SK-N-SH (cell line): ENCODE measurements at regions not wholly inside any gene's neighbourhood (a gene's known extent, or its start where the extent isn't known, plus 50 kb on each side); places are given as distances from the start of the nearest gene placed in this dataset.

Experiments
- CTCF ChIA-PET: fragments of 300-600, 350-600 bp; formaldehyde crosslinking; extraction: SDS; loops from one replicate; lab custom pipeline; 2021; lab: Yijun Ruan, JAX
- POLR2A ChIA-PET: fragments of 350-600 bp; sonication (Branson Sonifier 250); formaldehyde crosslinking; extraction: SDS; loops from one replicate; lab custom pipeline; 2020; ENCODE audit warnings: antibody characterized with exemption, inconsistent platforms; lab: Yijun Ruan, JAX
- DNase-seq: peaks from one replicate; pipeline ENCODE4 v3.0.0; 2012
- H2AFZ ChIP-seq: fragments of 200-600 bp; sonication (generic); 2 replicates; pipeline ENCODE4 v1.8.1; 2016; ENCODE audit warnings: antibody characterized with exemption, mild to moderate bottlenecking, low read depth
- H3F3A ChIP-seq: fragments of 200-600 bp; sonication (generic); replicated peaks from 2 replicates; pipeline ENCODE3; 2016; ENCODE audit warnings: antibody characterized with exemption, mild to moderate bottlenecking; ENCODE audit not compliant: insufficient read depth
- H3K27ac ChIP-seq, 2 experiments: fragments of 200-500 bp in 1 of 2; fragments of 200-600 bp in 1 of 2; sonication (Bioruptor generic) in 1 of 2; sonication (generic), shearing (Covaris generic) in 1 of 2; 2 replicates each; pipeline versions ENCODE4 v1.5.1 to v1.6.1; 2014 to 2016; ENCODE audit warnings: low read depth in 2 of 2, inconsistent platforms in 1 of 2, low read length in 1 of 2, mild to moderate bottlenecking in 1 of 2, mixed read lengths in 1 of 2
- H3K27me3 ChIP-seq: fragments of 200-600 bp; sonication (generic), shearing (Covaris generic); 2 replicates; pipeline ENCODE4 v1.6.1; 2016; ENCODE audit warnings: mixed run types; ENCODE audit not compliant: insufficient read depth
- H3K36me3 ChIP-seq, 2 experiments: fragments of 200-500 bp in 1 of 2; fragments of 200-600 bp in 1 of 2; sonication (Bioruptor generic) in 1 of 2; sonication (generic) in 1 of 2; replicated peaks in 1 of 2; 2 replicates each; pipeline versions ENCODE3 to v1.5.1; 2014 to 2016; ENCODE audit warnings: low read length in 1 of 2, mild to moderate bottlenecking in 1 of 2; ENCODE audit not compliant: insufficient read depth in 2 of 2, control insufficient read depth in 1 of 2
- H3K4me1 ChIP-seq, 2 experiments: fragments of 200-500 bp in 1 of 2; fragments of 200-600 bp in 1 of 2; sonication (Bioruptor generic) in 1 of 2; sonication (generic), shearing (Covaris generic) in 1 of 2; 2 replicates each; pipeline versions ENCODE4 v1.5.1 to v1.6.1; 2014 to 2016; ENCODE audit warnings: low read depth in 1 of 2, low read length in 1 of 2, mixed run types in 1 of 2; ENCODE audit not compliant: insufficient read depth in 2 of 2, control insufficient read depth in 1 of 2
- H3K4me2 ChIP-seq: fragments of 200-600 bp; sonication (generic), shearing (Covaris generic); 2 replicates; pipeline ENCODE4 v1.6.1; 2017; ENCODE audit warnings: mixed run types
- H3K4me3 ChIP-seq, 2 experiments: fragments of 200-500 bp in 1 of 2; fragments of 200-600 bp in 1 of 2; sonication (Bioruptor generic) in 1 of 2; sonication (generic), shearing (Covaris generic) in 1 of 2; 2 replicates each; pipeline versions ENCODE4 v1.5.1 to v1.8.1; 2014 to 2016; ENCODE audit warnings: low read depth in 2 of 2, inconsistent platforms in 1 of 2, low read length in 1 of 2, mild to moderate bottlenecking in 1 of 2, mixed read lengths in 1 of 2, moderate library complexity in 1 of 2
- H3K79me2 ChIP-seq: fragments of 200-600 bp; sonication (generic); 2 replicates; pipeline ENCODE4 v1.8.1; 2017; ENCODE audit warnings: mild to moderate bottlenecking; ENCODE audit not compliant: insufficient read depth
- H3K9ac ChIP-seq: fragments of 200-600 bp; sonication (generic); 2 replicates; pipeline ENCODE4 v1.6.1; 2017; ENCODE audit warnings: mixed run types
- H3K9me2 ChIP-seq: fragments of 200-600 bp; sonication (generic); 2 replicates; pipeline ENCODE4 v1.6.1; 2017; ENCODE audit warnings: mixed run types
- H3K9me3 ChIP-seq: fragments of 200-600 bp; sonication (generic); 2 replicates; pipeline ENCODE4 v1.6.1; 2017; ENCODE audit warnings: mixed run types, mild to moderate bottlenecking, moderate library complexity
- H4K20me1 ChIP-seq: fragments of 200-600 bp; sonication (generic); 2 replicates; pipeline ENCODE4 v1.6.1; 2017; ENCODE audit warnings: mild to moderate bottlenecking, mixed run types; ENCODE audit not compliant: insufficient read depth
- EP300 ChIP-seq, 2 experiments: IDR thresholded peaks; 2 replicates each; pipeline versions ENCODE4 v1.4.0 to v1.6.1; 2012; ENCODE audit warnings: borderline replicate concordance in 1 of 2, low read depth in 1 of 2, low read length in 1 of 2
- EZH2phosphoT487 ChIP-seq: fragments of 200-600 bp; sonication (generic); IDR thresholded peaks from 2 replicates; pipeline ENCODE4 v1.6.1; 2017; ENCODE audit warnings: low read depth, mixed run types, mild to moderate bottlenecking, antibody characterized with exemption, moderate library complexity, borderline replicate concordance
- FOSL2 ChIP-seq: IDR thresholded peaks from 2 replicates; pipeline ENCODE4 v1.4.0; 2012; ENCODE audit warnings: low read depth, mild to moderate bottlenecking, moderate library complexity, borderline replicate concordance
- GABPA ChIP-seq: IDR thresholded peaks from 2 replicates; pipeline ENCODE4 v1.4.0; 2012; ENCODE audit warnings: low read depth, mild to moderate bottlenecking
- JUND ChIP-seq: IDR thresholded peaks from 2 replicates; pipeline ENCODE4 v1.4.0; 2012
- NFIC ChIP-seq: IDR thresholded peaks from 2 replicates; pipeline ENCODE4 v1.4.0; 2012; ENCODE audit warnings: borderline replicate concordance
- RFX5 ChIP-seq: IDR thresholded peaks from 2 replicates; pipeline ENCODE4 v1.6.1; 2012; ENCODE audit warnings: mild to moderate bottlenecking, improper control_type of control experiment, low read length
- TCF12 ChIP-seq: IDR thresholded peaks from 2 replicates; pipeline ENCODE4 v1.4.0; 2012
- TEAD4 ChIP-seq: IDR thresholded peaks from 2 replicates; pipeline ENCODE4 v1.4.0; 2012; ENCODE audit warnings: mild to moderate bottlenecking, borderline replicate concordance; ENCODE audit not compliant: insufficient read depth
- WGBS: methylation state at CpG from one replicate; pipeline ENCODE4 v1.1.6; 2017; ENCODE audit warnings: low lambda C conversion rate; 5-methylcytosine and 5-hydroxymethylcytosine counted together
- TF ChIP-seq, protein P1 (sequence below): IDR thresholded peaks from 2 replicates; pipeline ENCODE4; 2012
- TF ChIP-seq, protein P2 (sequence below): IDR thresholded peaks from 2 replicates; pipeline ENCODE4 v1.4.0; 2012; ENCODE audit warnings: low read depth
- TF ChIP-seq, protein P3 (sequence below): IDR thresholded peaks from 2 replicates; pipeline ENCODE4 v1.6.1; 2012; ENCODE audit warnings: mild to moderate bottlenecking, low read depth, low read length, moderate library complexity

DNA sequence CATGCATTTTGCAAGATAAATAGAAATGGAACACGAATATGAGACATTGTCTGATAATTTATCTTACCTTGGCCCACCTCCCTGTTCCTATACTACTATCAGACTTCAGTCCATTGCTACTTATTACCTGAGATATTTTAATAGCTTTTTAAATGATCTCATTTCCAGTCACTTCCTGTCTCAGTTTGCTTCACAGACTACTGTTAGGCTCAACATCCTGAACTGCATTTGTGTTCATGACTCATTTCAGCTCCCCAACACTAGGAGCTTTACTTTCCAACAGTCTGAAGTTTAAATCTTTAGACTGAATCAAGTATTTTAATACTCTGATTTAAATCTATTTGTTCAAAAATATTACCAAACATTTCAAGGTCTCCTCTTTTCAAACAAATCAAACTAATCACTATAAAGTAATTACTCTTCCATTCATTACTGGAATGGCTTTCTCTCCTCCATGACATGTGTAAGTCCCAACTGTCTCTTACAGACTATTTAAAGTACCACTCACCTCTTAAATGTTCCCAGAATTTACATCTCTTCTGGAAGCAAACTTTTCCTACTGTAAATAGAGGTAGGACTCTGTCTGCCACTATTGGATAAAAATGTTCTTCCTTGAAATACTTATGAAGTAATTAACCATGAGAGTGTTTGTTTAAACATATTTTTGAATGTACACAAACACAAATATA lies 1277.6 kb downstream of the ZPLD1 start:
- Histone ChIP-seq H3K79me2 (no peaks in the 10 kb centered on the region), H3K9me3 (no peaks in the 10 kb centered on the region), H2AFZ (peak overlapping the region; percentile 75; the same call in 1 of the 2 replicates), H3K27ac (peak overlapping the region; percentile 68 to 97), H3F3A (peaks cover 12% of the 10 kb centered on the region), H3K36me3 (no peaks in the 10 kb centered on the region), H3K4me3 (peak overlapping the region in 1 of 2 experiments; percentile 21; a peak in 1 of 4 replicates), H3K4me2 (peak overlapping the region; percentile 19), H3K9me2 (no peaks in the 10 kb centered on the region; the same call in 1 of the 2 replicates), H3K27me3 (no peaks in the 10 kb centered on the region), H3K4me1 (peaks cover 3 to 12% of the 10 kb centered on the region in 2 experiments; a peak in 2 of 4 replicates), H3K9ac (no peak overlapping the region), H4K20me1 (no peaks in the 10 kb centered on the region)
- ChIA-PET POLR2A (no interaction called here), CTCF (interaction anchor here (0.6 to 1.2 kb wide), 4 partner anchors 16 to 1039 kb away, joined by 3 to 4 read pairs (median 3); no protein-coding TSS in a partner anchor)
- TF ChIP-seq, protein P1, sequence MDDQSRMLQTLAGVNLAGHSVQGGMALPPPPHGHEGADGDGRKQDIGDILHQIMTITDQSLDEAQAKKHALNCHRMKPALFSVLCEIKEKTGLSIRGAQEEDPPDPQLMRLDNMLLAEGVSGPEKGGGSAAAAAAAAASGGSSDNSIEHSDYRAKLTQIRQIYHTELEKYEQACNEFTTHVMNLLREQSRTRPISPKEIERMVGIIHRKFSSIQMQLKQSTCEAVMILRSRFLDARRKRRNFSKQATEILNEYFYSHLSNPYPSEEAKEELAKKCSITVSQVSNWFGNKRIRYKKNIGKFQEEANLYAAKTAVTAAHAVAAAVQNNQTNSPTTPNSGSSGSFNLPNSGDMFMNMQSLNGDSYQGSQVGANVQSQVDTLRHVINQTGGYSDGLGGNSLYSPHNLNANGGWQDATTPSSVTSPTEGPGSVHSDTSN, result peak; percentile 50
- TF ChIP-seq RFX5, result no peak
- TF ChIP-seq GABPA, result peak; percentile 30; the same call in 1 of the 2 replicates
- TF ChIP-seq JUND, result peak; percentile 79
- TF ChIP-seq, protein P2, sequence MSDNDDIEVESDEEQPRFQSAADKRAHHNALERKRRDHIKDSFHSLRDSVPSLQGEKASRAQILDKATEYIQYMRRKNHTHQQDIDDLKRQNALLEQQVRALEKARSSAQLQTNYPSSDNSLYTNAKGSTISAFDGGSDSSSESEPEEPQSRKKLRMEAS, result no peak
- peak; percentile 74 for TF ChIP-seq TCF12
- peak; percentile 84 for TF ChIP-seq FOSL2
- TF ChIP-seq, protein P3, sequence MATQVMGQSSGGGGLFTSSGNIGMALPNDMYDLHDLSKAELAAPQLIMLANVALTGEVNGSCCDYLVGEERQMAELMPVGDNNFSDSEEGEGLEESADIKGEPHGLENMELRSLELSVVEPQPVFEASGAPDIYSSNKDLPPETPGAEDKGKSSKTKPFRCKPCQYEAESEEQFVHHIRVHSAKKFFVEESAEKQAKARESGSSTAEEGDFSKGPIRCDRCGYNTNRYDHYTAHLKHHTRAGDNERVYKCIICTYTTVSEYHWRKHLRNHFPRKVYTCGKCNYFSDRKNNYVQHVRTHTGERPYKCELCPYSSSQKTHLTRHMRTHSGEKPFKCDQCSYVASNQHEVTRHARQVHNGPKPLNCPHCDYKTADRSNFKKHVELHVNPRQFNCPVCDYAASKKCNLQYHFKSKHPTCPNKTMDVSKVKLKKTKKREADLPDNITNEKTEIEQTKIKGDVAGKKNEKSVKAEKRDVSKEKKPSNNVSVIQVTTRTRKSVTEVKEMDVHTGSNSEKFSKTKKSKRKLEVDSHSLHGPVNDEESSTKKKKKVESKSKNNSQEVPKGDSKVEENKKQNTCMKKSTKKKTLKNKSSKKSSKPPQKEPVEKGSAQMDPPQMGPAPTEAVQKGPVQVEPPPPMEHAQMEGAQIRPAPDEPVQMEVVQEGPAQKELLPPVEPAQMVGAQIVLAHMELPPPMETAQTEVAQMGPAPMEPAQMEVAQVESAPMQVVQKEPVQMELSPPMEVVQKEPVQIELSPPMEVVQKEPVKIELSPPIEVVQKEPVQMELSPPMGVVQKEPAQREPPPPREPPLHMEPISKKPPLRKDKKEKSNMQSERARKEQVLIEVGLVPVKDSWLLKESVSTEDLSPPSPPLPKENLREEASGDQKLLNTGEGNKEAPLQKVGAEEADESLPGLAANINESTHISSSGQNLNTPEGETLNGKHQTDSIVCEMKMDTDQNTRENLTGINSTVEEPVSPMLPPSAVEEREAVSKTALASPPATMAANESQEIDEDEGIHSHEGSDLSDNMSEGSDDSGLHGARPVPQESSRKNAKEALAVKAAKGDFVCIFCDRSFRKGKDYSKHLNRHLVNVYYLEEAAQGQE, result no peak
- TF ChIP-seq EP300 (IDR thresholded peaks at IDR 0.05; ENCODE audit: borderline replicate concordance in 1 of 2, low read depth in 1 of 2, low read length in 1 of 2), result peak in 1 of 2 experiments; percentile 66; a peak in 1 of 4 replicates
- no peak for TF ChIP-seq EZH2phosphoT487
- TF ChIP-seq NFIC, result peak; percentile 26; the same call in 1 of the 2 replicates
- TF ChIP-seq TEAD4, result peak; percentile 12; the same call in 1 of the 2 replicates
- no peak for DNase-seq
- WGBS, result 0% methylated on average over 1 of the region's 1 CpG
